ENCODE measurements at regions not wholly inside any gene's neighbourhood (a gene's known extent, or its start where the extent isn't known, plus 50 kb on each side); places are given as distances from the start of the nearest gene placed in this dataset.

DNA sequence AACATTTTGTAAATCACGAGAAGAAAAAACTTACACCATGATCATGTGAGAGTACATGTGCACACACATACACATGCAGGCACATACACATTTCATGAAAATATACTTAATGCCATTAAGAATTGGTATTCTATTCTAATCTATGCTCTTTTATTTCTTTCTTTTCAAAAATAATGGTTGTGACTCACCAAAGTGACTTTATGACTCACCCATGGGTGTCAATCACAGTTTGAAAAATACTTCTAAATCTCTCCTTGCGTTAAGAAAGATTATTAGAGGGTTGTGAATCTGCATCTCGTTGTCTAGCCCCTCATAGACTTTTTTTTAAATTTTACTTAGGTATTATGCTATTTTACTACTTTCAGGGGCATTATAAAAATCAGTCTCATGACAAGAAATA lies 254.2 kb downstream of the TUSC7 start:
- FAIRE-seq (no peak), DNase-seq (ENCODE audit: insufficient read length, low spot score) (no peak)
- TF ChIP-seq, protein P1, sequence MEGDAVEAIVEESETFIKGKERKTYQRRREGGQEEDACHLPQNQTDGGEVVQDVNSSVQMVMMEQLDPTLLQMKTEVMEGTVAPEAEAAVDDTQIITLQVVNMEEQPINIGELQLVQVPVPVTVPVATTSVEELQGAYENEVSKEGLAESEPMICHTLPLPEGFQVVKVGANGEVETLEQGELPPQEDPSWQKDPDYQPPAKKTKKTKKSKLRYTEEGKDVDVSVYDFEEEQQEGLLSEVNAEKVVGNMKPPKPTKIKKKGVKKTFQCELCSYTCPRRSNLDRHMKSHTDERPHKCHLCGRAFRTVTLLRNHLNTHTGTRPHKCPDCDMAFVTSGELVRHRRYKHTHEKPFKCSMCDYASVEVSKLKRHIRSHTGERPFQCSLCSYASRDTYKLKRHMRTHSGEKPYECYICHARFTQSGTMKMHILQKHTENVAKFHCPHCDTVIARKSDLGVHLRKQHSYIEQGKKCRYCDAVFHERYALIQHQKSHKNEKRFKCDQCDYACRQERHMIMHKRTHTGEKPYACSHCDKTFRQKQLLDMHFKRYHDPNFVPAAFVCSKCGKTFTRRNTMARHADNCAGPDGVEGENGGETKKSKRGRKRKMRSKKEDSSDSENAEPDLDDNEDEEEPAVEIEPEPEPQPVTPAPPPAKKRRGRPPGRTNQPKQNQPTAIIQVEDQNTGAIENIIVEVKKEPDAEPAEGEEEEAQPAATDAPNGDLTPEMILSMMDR (IDR thresholded peaks at IDR 0.05; ENCODE audit: insufficient read depth, missing control alignments) = no peak

DNA sequence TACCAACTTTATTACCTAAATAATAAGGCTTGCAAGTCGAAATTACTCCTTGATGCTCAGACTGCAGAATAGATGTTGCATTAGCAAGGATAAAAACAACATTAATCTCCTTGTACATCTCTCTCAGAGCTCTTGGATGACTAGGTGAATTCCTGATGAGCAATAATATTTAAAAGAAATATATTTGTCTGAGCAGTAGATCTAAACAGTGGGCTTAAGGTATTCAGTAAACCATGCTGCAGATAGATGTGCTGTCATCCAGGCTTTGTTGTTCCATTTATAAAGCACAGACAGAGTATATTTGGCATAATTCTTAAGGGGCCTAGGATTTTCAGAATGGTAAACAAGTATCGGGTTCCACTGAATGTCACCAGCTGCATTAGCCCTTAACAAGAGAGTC lies 257.1 kb downstream of the TUSC7 start:
- no peak for DNase-seq (ENCODE audit: insufficient read length, low spot score)
- no peak for FAIRE-seq
- TF ChIP-seq, protein P1 (IDR thresholded peaks at IDR 0.05; ENCODE audit: insufficient read depth, missing control alignments) = no peak

DNA sequence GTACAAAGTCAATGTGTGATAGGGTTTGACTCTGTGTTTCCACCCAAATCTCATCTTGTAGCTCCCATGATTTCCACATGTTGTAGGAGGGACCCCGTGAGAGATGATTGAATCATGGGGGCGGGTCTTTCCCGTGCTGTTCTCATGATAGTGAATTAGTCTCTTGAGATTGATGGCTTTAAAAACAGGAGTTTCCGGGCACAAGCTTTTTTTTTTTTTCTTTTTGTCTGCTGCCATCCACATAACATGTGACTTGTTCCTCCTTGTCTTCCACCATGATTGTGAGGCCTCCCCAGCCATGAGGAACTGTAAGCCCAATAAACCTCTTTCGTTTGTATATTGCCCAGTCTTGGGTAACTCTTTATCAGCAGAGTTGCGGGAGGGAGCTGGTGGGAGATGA lies 259.6 kb downstream of the TUSC7 start:
- FAIRE-seq (no peak), DNase-seq (ENCODE audit: insufficient read length, low spot score) (no peak)
- TF ChIP-seq, protein P1 (IDR thresholded peaks at IDR 0.05; ENCODE audit: insufficient read depth, missing control alignments) = no peak

DNA sequence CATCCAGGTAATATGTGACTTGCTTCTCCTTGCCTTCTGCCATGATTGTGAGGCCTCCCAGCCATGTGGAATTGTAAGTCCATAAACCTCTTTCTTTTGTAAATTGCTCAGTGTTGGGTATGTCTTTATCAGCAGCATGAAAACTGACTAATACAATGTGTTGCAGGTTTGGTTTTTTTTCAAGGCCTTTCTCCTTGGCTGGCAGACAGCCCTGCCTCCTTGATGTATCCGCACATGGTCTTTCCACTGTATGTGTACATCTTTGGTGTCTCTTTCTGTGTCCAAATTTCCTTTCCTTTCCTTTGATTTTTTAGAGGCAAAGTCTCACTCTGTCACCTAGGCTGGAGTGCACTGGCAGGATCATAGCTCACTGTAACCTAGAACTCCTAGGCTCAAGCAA lies 260.1 kb downstream of the TUSC7 start:
- no peak for FAIRE-seq
- TF ChIP-seq, protein P1 (IDR thresholded peaks at IDR 0.05; ENCODE audit: insufficient read depth, missing control alignments) = no peak
- no peak for DNase-seq (ENCODE audit: insufficient read length, low spot score)

DNA sequence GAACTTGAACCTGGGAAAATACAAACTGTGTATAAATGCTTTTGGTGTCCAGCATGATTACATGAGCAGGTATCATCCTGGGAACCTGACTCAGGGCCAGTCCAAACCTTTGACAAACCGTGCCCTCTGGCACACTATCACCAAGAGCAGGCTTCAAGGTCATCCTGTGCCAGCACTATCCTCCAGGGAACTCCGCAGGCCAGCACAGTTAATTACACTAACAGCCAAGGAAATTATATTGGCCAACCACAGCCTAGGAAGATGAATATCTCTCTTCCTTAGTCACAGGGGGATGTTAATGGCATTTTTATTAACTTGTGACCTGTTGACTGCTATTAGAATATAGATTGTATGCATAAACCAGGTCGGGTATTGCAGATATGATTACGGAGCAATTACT lies 262.0 kb downstream of the TUSC7 start:
- FAIRE-seq = no peak
- TF ChIP-seq, protein P1 (IDR thresholded peaks at IDR 0.05; ENCODE audit: insufficient read depth, missing control alignments) = no peak
- no peak for DNase-seq (ENCODE audit: insufficient read length, low spot score)

DNA sequence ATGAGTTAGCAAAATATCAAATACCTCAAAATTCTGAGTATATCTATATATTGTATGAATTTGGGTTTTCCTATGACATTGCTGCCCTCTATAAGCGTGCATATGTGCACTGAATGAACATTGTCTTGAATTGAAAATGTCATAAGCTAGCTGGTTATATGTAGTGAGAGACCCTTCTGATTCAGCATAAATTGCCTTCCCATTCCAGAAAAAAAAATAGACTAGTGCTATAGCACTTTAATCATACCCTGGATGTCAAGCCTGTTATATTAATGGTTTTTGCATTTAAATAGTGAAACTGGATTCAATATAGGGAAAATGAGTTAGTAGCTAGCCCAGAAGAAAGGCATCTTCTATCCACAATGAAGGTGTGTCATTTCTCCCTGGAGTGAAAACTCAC lies 265.1 kb downstream of the TUSC7 start:
- DNase-seq (ENCODE audit: insufficient read length, low spot score) (no peak), FAIRE-seq (no peak)

DNA sequence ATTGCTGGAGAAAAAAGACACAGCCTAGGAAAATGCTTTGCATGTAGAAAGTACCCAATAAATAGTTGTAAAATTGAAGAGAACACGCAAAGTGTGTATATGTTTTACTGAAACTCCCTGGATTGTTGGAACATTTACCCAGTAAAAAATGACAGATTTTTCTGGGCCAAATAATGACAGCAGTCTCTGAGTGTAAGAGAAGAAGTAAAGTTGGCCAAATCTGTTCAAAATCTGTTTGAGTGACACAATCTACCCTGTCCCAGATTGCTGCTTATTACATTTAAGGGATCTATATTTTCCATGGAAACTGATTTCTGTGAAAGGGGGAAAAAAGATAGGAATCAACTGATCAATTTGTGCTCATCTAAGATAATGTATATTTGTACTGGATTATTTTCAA lies 267.9 kb downstream of the TUSC7 start:
- DNase-seq (ENCODE audit: insufficient read length, low spot score) = no peak
- FAIRE-seq = no peak
- TF ChIP-seq, protein P1 (IDR thresholded peaks at IDR 0.05; ENCODE audit: insufficient read depth, missing control alignments) = no peak

More for the DNA sequence above, 265.1 kb downstream of the TUSC7 start:
- TF ChIP-seq, protein P1 (IDR thresholded peaks at IDR 0.05; ENCODE audit: insufficient read depth, missing control alignments) = no peak
